Cardiac fibroblast (primary cell): ENCODE measurements at regions not wholly inside any gene's neighbourhood (a gene's known extent, or its start where the extent isn't known, plus 50 kb on each side); places are given as distances from the start of the nearest gene placed in this dataset.

Experiments used
- DNase-seq, 2 donors: peaks; one replicate each; pipeline versions ENCODE4 v3.0.0 to v3.0.0-alpha.2; 2010; ENCODE audit warnings: low read depth in 2 of 2
- H3K4me3 ChIP-seq, 2 donors: replicated peaks in 1 of 2; 1 replicate in 1 of 2; 2 replicates in 1 of 2; pipeline ENCODE4 v1.5.1; 2011; ENCODE audit warnings: low read depth in 2 of 2, low read length in 2 of 2, mild to moderate bottlenecking in 2 of 2, moderate library complexity in 1 of 2
- TF ChIP-seq, protein P1 (sequence below): IDR thresholded peaks from one replicate; pipeline ENCODE4 v1.5.1; 2011; ENCODE audit warnings: low read depth, mild to moderate bottlenecking, low read length, inconsistent platforms

DNA sequence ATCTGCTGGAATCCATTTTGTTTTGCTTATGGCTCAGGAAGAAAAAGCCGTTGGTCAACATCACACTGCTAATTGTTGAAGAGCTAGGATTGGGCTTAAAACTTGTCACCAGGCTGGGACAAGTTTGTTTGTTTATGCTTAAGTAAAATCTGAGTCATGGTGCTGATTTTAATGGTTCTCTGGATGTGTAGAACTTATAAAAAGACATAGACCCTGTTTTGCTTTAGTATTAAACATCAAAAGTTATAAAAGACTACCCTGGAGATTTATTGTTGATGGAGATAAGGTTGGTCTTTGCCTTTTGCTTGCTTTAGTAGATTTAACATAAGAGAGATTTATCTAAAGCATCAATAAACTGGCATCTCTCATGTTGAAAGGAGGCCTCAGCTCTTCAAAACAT lies 348.2 kb upstream of the GOLIM4 start:
- no peak overlapping the region for H3K4me3 ChIP-seq
- TF ChIP-seq, protein P1, sequence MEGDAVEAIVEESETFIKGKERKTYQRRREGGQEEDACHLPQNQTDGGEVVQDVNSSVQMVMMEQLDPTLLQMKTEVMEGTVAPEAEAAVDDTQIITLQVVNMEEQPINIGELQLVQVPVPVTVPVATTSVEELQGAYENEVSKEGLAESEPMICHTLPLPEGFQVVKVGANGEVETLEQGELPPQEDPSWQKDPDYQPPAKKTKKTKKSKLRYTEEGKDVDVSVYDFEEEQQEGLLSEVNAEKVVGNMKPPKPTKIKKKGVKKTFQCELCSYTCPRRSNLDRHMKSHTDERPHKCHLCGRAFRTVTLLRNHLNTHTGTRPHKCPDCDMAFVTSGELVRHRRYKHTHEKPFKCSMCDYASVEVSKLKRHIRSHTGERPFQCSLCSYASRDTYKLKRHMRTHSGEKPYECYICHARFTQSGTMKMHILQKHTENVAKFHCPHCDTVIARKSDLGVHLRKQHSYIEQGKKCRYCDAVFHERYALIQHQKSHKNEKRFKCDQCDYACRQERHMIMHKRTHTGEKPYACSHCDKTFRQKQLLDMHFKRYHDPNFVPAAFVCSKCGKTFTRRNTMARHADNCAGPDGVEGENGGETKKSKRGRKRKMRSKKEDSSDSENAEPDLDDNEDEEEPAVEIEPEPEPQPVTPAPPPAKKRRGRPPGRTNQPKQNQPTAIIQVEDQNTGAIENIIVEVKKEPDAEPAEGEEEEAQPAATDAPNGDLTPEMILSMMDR, result no peak
- DNase-seq, result no peak

DNA sequence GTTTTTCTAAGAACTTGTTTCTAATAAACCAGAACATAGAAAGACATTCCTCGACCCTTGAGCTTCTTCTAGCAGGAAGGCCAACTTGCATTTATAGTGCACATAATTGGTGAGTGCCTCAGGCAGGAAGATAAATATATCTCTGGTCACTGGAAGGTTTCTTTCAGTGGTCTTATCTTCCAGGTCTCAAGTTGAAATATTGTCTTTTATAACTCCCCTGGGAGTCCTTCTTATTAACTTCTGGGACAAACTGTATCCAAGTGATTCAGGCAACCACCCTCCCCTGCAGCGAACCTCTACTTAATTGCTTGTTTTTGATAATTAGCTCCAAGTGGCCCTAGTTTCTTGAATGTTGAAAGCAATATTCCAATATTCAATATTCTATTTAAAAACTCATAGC lies 346.8 kb upstream of the GOLIM4 start:
- TF ChIP-seq, protein P1, result no peak
- DNase-seq, result no peak
- no peak overlapping the region for H3K4me3 ChIP-seq

DNA sequence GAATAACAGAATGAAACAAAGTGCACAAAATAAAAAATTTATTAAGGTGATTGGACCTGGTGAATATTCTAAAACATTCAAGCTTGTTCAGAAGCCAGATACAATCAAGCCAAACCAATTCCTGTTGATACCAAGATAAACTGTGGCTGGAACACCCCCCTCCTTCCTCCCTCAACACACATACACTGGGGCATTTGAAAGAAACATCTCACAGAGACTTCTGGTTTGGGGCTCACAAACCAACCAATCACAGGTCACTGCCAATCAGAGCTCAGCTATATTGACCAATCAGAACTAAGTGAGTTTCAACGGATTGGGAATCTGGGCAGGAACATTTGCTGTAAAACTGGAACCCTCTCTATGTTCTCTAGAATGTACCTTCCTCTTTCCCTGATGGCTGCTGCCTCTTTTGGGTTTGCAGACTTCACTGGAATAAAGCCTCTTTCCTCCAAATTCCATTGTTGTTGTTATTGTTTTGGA lies 340.6 kb upstream of the GOLIM4 start:
- no peak for DNase-seq
- no peak overlapping the region for H3K4me3 ChIP-seq
- TF ChIP-seq, protein P1, result no peak

DNA sequence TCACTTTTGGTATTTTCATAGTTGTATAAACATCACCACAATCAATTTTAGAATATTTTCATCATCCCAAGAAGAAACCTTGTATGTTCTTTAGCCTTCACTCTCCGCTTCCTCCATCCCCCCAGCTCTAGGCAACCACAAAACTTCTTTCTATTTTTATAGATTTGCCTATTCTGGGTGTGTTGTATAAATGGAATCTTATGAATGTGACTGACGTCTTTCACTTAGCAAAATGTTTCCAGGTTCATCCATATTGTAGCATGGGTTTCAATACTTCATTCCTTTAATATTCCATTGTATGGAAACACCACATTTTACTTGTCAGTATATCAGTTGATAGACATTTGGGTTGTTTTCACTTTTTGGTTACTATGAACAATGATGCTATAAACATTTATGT lies 335.8 kb upstream of the GOLIM4 start:
- DNase-seq, result no peak
- H3K4me3 ChIP-seq, result no peak overlapping the region
- TF ChIP-seq, protein P1, result no peak

DNA sequence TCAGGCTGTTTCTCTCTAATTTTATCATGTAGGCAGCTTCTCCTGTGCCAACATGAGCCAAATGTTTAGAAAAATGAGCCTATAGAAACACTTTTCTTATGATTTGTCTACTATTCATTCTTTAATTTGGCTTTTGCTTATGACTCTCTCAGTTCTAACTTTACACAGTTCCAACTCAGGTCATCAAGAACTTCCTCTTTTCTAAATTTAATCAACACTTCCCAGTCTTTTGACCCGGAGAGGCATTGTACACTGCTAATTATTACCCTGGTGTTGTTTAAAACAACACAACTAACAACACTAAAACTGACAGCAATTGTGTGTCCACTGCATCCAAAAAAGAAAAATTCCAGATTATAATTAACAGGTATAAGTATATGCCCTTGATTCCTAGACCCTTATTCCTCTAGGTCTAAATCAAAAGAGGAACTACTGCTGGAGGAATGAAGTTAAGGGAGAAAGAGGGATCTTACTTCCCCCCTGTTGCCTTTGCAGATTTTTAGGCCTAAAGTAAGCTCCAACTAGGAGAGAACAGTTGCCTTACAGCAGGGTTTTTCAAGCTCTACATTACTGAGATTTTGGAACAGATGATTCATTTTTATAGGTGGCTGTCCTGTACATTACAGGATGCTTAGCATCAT lies 332.2 kb upstream of the GOLIM4 start:
- TF ChIP-seq, protein P1, result no peak
- H3K4me3 ChIP-seq, result no peak overlapping the region
- DNase-seq, result no peak

DNA sequence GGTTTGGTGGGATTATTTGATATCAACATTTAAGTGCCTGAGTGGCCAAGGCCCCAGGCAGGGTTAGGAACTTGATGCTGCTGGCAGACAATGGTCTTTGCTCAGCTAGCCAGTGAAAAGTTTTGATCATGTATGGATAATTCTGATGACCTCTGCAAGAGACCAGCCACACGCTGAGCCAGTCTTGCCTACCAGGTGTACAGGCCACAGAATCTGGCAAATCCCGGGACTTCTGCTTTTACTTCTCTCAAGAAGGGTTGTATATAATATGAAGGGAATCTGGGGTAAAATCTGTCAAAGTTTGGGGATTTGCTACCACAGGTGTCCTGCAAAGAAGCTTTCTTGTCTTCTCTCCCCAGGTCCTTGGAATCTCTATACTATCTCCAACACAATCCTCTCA lies 331.4 kb upstream of the GOLIM4 start:
- TF ChIP-seq, protein P1, result no peak
- H3K4me3 ChIP-seq, result no peak overlapping the region
- DNase-seq, result no peak
